SK-N-DZ (cell line): ENCODE measurements at regions not wholly inside any gene's neighbourhood (a gene's known extent, or its start where the extent isn't known, plus 50 kb on each side); places are given as distances from the start of the nearest gene placed in this dataset.
A peak's percentile ranks its signal among the peaks of the same experiment; 100 is the strongest.

Source experiments
- DNase-seq: peaks from one replicate; pipeline ENCODE4 v3.0.0-alpha.2; 2015; ENCODE audit warnings: low spot score

GRCh38 chr20:40956542-40957264, 71.9 kb upstream of the TOP1 start:
- DNase-seq, result no peak

DNA sequence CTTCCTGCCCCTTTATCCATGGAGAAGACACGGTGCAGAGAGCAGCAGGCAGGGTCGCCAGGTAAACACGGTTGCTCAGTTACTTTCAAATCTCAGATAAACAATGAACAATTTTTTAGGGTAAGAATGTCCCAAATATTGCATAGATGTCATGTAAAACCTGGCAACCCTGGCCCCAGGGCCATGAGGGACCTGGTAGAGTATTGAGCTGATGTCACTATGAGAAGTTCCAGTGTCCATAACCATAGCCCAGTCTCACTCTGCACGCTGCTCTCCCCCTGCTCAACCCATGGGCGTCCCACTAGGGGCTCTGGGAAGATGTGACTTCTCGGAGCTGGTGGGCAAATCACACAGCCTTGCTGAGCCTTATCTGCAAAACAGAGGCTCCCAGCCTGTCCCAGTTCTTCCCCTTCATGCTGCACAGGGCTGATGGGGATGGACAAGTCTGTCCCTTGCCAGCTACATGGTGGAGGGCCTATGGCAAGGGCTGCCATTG, 71.3 kb upstream of the TOP1 start:
- no peak for DNase-seq

DNA sequence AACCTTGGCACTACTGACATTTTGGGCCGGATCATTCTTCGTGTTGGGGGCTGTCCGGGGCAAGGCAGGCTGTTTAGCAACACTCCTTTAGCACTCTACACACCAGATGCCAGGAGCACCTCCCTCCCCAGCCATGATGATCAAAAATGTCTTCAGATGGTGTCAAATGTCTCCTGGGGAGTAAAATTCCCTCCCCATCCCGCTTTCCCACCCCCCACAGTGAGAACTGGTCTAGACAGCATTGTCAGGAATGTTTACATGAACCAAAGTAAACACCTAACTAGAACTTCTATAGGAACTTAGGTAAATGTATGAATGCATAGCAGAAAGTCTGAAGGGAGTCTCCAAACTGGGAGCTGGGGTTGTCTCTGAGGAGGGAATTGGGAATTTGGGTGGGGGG, 70.0 kb upstream of the TOP1 start:
- DNase-seq, result no peak

- no peak for DNase-seq
These were observed 69.1 kb upstream of the TOP1 start for GRCh38 chr20:40959325-40960092.

GRCh38 chr20:40960101-40960500, 68.5 kb upstream of the TOP1 start:
- no peak for DNase-seq

DNA sequence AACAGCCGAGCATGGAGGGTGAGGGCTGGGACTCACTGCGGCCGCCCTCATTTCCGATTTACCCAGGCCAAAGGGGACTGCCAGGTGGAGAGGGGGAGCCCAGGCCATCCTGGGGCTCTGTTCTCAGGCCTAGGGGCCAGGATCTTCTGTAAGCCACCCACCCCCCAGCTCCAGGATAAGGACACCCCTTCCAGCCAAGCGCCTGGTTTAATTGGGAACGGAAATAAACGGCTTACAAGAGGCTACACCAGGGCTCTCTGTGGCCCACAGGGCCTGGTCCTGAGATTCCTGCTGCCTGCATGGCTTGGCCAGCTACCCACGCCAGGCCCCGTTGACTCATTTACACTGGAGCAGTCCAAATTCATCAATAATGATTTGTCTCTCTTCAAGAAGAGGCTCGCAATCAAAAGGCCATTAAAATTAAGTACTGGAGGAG, 68.1 kb upstream of the TOP1 start:
- no peak for DNase-seq

DNA sequence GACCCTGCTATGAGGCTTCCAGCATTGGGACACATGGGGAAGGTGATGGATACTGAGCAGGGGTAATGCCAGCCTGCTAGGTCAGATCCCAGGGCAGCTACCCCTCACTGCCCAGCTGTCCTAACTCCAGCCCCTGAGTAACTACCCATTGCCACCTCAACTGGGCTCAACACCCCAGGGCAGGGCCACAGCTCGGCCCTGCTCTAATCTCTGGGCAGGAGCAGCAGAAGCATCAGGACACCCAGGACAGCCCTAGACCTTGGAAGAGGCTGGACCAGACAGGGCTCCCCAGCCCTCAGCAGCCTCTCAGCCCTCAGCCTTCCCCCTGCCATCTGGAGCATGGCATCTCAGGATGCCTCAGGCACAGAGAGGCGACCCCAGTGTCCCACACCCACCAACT, 67.4 kb upstream of the TOP1 start:
- DNase-seq, result no peak

DNA sequence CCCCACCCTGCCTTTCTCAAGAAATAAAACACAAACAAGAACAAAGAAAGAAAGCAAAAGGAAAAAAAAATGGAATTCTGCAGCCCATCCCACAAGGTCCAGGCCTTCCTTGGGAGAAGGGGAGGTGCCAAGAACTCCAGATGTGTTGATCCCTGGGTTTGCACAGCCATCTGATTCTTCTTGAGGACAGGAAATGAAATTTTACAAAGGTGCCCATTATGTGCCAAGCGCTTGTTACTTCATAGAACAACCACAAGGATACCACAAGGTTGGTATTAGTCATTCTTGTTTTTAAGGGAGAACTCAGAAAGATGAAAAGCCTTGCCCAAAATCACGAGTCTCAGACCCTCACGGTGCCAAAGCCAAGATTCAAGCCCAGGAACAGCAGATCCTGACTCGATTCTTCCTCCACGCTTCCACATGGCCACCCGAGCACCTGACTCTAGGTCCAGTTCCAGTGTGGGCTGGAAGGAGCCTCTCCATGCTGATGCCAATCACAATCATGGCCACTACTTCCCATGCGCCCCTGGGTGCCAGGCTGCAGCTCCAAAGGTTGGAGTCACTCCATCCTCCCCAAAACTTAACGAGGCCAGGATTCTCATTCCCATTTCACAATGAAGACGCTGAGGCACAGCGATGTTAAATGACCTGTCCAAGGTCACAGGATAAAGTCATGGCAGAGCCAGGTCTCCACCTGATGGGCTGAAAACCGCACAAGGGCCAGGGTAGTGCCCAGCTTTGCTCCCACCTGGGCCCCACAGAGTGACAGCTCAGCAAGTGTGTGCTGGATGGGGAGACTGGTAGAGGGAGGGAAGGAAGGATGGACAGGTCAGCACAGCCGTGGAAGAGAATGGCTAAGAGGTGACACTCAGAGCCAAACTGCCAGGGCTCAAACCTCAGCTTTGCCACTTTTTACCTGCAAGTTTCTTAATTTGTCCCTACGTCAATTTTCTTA, 66.7 kb upstream of the TOP1 start:
- DNase-seq, result no peak

DNA sequence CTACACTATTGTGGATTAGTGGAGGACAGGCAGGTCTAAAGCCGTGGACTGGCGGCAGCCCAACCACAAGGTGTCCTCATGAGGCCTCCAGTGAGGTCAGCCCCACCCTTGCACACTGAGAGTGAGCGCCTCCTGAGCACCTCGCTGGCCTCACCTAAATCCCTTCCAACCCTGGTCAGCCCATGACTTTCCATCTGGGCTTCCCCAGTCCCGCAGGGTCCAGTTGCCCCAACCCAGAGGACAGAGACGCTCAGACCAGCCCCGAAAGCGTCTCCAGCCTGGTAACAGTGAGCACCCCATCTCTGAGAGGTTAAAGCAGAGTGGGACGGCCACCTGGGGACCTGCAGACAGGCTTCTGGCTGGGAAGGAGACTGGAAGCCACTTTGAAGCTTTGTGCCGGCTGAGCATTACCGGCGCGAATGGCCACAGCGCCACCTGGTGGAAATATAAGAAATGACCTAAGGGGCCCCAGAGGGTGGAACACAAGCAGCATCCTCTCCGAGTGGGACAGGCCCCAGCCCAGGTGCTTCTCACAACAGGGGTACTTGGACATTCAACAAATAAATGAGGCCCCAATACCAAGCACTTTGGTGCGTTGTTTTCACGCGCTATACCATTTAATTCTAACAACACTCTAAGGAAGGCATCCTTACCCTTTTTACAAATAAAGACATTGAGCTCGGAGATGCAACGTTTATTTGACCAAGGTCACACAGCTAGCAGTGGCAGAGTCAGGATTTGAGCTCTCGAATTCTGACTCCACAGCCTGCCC, 65.7 kb upstream of the TOP1 start:
- DNase-seq, result peak; percentile 83

- DNase-seq, result no peak
These were observed 65.1 kb upstream of the TOP1 start for GRCh38 chr20:40963505-40963845.

GRCh38 chr20:40965671-40966070, 63.0 kb upstream of the TOP1 start:
- DNase-seq, result no peak

DNA sequence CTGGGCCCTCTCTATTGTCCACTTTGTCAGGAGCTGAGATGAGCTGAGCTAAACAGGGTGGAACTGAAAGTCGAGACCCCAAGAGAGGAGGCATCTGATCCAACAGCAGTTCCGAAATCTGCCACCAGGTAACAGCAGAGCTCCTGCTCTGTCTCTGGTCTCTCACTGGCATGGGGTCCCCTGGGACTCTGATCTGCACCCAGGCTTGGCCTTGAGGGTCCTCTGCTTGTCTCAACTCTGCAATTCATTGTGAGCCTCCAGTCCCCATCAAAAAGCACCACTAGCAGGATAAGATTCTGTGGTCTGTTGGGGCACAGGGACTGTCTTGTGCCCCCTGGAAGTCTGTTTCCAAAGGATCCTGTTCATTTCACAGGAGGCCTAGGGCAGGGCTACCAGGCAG, 62.5 kb upstream of the TOP1 start:
- DNase-seq, result peak; percentile 52

- no peak for DNase-seq
These were observed 62.0 kb upstream of the TOP1 start for GRCh38 chr20:40966516-40967185.

DNA sequence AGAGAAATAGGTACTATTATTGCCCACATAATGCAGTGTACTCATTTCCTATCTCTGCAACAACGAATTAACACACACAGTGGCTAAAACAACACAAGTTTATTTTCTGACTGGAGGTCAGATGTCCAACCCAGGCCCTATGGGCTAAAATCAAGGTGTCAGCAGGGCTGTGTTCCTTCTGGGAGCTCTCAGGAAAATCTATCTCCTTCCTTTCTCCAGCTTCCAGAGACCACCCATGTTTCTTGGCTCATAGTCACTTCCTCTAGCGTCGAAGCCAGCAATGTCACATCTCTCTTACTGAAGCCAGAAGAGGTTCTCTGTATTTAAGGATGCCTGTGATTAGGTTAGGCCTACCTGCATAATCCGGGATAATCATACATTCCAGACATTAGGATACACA, 60.9 kb upstream of the TOP1 start:
- DNase-seq, result no peak

DNA sequence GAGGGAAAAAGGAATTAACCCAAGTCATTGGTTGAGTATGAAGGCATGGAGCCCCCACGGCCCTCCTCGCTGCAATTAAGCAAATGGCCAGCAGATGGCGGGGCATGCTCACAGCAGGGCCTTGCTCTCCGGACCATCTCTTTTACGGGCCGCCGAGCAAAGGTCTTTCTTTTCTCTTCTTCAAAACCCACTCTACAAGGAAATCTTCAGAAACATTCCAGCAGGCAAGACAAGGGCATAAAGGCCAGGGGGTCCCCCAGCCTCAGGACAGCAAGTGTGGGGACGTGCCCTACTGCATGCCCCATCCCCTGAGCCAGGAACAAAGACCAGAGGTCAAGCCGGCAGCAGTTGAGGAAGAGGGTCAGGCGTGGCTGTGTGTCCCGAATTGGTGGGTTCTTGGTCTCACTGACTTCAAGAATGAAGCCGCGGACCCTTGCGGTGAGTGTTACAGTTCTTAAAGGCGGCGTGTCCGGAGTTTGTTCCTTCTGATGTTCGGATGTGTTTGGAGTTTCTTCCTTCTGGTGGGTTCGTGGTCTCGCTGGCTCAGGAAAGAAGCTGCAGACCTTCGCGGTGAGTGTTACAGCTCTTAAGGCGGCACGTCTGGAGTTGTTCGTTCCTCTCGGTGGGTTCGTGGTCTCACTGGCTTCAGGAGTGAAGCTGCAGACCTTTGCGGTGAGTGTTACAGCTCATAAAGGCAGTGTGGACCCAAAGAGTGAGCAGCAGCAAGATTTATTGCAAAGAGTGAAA, 59.6 kb upstream of the TOP1 start:
- peak; percentile 82 for DNase-seq

DNA sequence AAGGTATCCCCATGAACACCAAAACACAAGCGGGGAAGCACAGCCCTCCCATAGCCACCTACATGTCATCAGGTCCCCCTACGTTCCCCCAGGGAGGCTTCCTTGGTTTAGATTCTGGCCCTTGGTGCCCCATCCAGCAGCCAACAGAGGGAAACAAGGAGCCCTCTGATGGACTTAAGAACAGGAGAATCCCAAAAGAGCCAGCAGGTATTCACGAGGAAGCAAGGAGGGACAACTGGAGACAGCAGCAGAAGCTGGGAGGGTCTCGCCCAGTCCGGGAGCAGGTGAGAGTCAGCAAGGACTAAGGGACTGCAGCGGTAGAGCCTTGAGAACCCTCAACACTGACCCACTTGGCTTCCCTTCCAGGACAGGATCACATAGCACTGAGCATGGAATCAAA, 58.4 kb upstream of the TOP1 start:
- DNase-seq, result no peak

- DNase-seq, result no peak
These were observed 51.4 kb upstream of the TOP1 start for GRCh38 chr20:40977218-40977617.

GRCh38 chr20:40978761-40979160, 49.9 kb upstream of the TOP1 start:
- DNase-seq, result no peak
